ENCODE measurements at regions not wholly inside any gene's neighbourhood (a gene's known extent, or its start where the extent isn't known, plus 50 kb on each side); places are given as distances from the start of the nearest gene placed in this dataset.
"Not testable (repeated sequence)": the region's sequence is repeated elsewhere in the genome, so short reads cannot be mapped to it uniquely, and the experiment has no call there.

DNA sequence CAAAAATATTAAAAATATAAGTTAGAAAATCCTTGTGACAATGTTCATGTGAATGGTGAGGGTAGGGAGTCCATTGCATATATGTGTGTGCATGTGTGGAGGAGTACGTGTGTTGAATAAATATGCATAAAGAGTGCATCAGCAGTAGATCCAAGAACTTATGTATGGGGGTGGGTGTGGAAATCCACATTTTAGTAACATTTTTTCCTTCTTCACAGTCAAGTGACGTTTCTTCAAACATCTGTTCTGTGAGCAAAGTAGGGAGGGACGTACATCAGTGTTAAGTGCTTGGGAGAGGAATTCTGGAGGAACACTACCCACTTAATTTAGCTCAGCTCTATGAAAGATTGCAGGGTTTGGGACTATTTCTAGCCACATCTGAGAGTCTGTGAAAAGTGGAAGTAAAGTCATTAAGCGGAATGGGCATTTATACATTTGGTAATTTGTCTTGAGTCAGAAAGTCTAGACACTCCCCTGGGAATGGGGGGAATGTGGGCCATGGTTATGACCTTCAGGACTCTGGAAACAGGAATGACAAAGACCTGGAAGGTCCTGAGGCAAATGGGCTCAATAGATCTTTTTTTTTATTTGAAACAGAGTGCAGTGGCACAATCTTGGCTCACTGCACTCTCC lies 156.4 kb upstream of the PLXNC1 start:
- no peak overlapping the region for H3K27ac ChIP-seq (ENCODE audit: low read depth, low read length)
- H3K4me1 ChIP-seq (ENCODE audit: control insufficient read depth, insufficient read depth, low read length), result peaks cover 9% of the 10 kb centered on the region
- WGBS (ENCODE audit: insufficient coverage), result 100% methylated on average over 1 of the region's 4 CpGs
- H3K9me3 ChIP-seq (ENCODE audit: control insufficient read depth, insufficient read depth, low read length), result no peaks in the 10 kb centered on the region
- H3K4me3 ChIP-seq (ENCODE audit: low read depth, low read length), result no peak overlapping the region
- H3K36me3 ChIP-seq (ENCODE audit: control insufficient read depth, insufficient read depth, low read length), result no peaks in the 10 kb centered on the region
- no peaks in the 10 kb centered on the region for H3K27me3 ChIP-seq (ENCODE audit: control insufficient read depth, insufficient read depth, low read length)
- no peak for DNase-seq (ENCODE audit: low read depth in 4 of 6, low spot score in 6 of 6)

- Histone ChIP-seq H3K27me3 (ENCODE audit: control insufficient read depth, insufficient read depth, low read length) (no peaks in the 10 kb centered on the region), H3K36me3 (ENCODE audit: control insufficient read depth, insufficient read depth, low read length) (no peaks in the 10 kb centered on the region), H3K4me3 (ENCODE audit: low read depth, low read length) (no peak overlapping the region), H3K9me3 (ENCODE audit: control insufficient read depth, insufficient read depth, low read length) (no peaks in the 10 kb centered on the region), H3K27ac (ENCODE audit: low read depth, low read length) (no peak overlapping the region), H3K4me1 (ENCODE audit: control insufficient read depth, insufficient read depth, low read length) (peaks cover 9% of the 10 kb centered on the region)
- DNase-seq (ENCODE audit: low read depth in 4 of 6, low spot score in 6 of 6), result no peak
- 79% methylated on average over 1 of the region's 2 CpGs for WGBS (ENCODE audit: insufficient coverage)
Observed at GRCh38 chr12:93994721-93995120, 153.7 kb upstream of the PLXNC1 start.

GRCh38 chr12:93996321-93996720 lies 152.1 kb upstream of the PLXNC1 start:
- no peaks in the 10 kb centered on the region for H3K27me3 ChIP-seq (ENCODE audit: control insufficient read depth, insufficient read depth, low read length)
- DNase-seq (ENCODE audit: low read depth in 4 of 6, low spot score in 6 of 6), result no peak
- H3K9me3 ChIP-seq (ENCODE audit: control insufficient read depth, insufficient read depth, low read length), result no peaks in the 10 kb centered on the region
- H3K36me3 ChIP-seq (ENCODE audit: control insufficient read depth, insufficient read depth, low read length), result no peaks in the 10 kb centered on the region
- no peak overlapping the region for H3K27ac ChIP-seq (ENCODE audit: low read depth, low read length)
- no peak overlapping the region for H3K4me3 ChIP-seq (ENCODE audit: low read depth, low read length)
- H3K4me1 ChIP-seq (ENCODE audit: control insufficient read depth, insufficient read depth, low read length), result peaks cover 3% of the 10 kb centered on the region
- no CpG with 5 or more reads among the region's 1 CpG for WGBS (ENCODE audit: insufficient coverage)

DNA sequence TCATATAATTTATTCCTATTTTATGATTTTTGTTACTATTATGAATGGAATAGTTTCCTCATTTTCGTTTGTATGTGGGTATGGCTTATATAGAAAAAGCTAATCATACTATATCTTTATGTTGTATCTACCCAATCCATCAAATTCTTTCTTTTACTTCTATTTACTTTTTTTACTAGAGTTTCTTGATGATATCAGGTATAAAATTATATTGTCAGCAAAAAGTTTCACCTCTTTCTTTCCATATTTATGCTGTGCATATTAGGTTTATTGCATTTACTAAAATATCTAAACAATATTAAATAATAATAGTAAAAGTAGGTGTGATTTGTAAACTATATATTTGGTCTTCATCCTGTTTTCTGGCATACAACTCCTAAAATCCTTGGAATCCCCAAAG lies 146.7 kb upstream of the PLXNC1 start:
- H3K9me3 ChIP-seq (ENCODE audit: control insufficient read depth, insufficient read depth, low read length), result peaks cover 1% of the 10 kb centered on the region
- no CpG with 5 or more reads among the region's 1 CpG for WGBS (ENCODE audit: insufficient coverage)
- no peaks in the 10 kb centered on the region for H3K4me1 ChIP-seq (ENCODE audit: control insufficient read depth, insufficient read depth, low read length)
- no peak for DNase-seq (ENCODE audit: low read depth in 4 of 6, low spot score in 6 of 6)
- H3K27me3 ChIP-seq (ENCODE audit: control insufficient read depth, insufficient read depth, low read length), result no peaks in the 10 kb centered on the region
- H3K4me3 ChIP-seq (ENCODE audit: low read depth, low read length), result no peak overlapping the region
- H3K27ac ChIP-seq (ENCODE audit: low read depth, low read length), result no peak overlapping the region
- no peaks in the 10 kb centered on the region for H3K36me3 ChIP-seq (ENCODE audit: control insufficient read depth, insufficient read depth, low read length)

DNA sequence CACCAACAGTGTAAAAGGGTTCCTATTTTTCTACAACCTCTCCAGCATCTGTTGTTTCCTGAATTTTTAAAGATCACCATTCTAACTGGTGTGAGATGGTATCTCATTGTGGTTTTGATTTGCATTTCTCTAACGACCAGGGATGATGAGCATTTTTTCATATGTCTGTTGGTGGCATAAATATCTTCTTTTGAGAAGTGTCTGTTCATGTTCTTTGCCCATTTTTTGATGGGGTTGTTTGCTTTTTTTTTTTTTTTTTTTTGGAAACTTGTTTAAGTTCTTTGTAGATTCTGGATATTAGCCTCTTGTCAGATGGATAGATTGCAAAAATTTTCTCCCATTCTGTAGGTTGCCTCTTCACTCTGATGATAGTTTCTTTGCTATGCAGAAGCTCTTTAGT lies 145.5 kb upstream of the PLXNC1 start:
- not testable (repeated sequence) for H3K27me3 ChIP-seq (ENCODE audit: control insufficient read depth, insufficient read depth, low read length); H3K4me1 ChIP-seq (ENCODE audit: control insufficient read depth, insufficient read depth, low read length); H3K27ac ChIP-seq (ENCODE audit: low read depth, low read length); H3K4me3 ChIP-seq (ENCODE audit: low read depth, low read length); H3K36me3 ChIP-seq (ENCODE audit: control insufficient read depth, insufficient read depth, low read length); H3K9me3 ChIP-seq (ENCODE audit: control insufficient read depth, insufficient read depth, low read length); DNase-seq (ENCODE audit: low read depth in 4 of 6, low spot score in 6 of 6)
- WGBS (ENCODE audit: insufficient coverage), result 80% methylated on average over 1 of the region's 1 CpG

- DNase-seq (ENCODE audit: low read depth in 4 of 6, low spot score in 6 of 6); H3K4me1 ChIP-seq (ENCODE audit: control insufficient read depth, insufficient read depth, low read length); H3K27me3 ChIP-seq (ENCODE audit: control insufficient read depth, insufficient read depth, low read length); H3K4me3 ChIP-seq (ENCODE audit: low read depth, low read length); H3K9me3 ChIP-seq (ENCODE audit: control insufficient read depth, insufficient read depth, low read length); H3K27ac ChIP-seq (ENCODE audit: low read depth, low read length); H3K36me3 ChIP-seq (ENCODE audit: control insufficient read depth, insufficient read depth, low read length): not testable (repeated sequence)
- WGBS (ENCODE audit: insufficient coverage), result 96% methylated on average over 3 of the region's 6 CpGs
Observed at GRCh38 chr12:94007833-94008232, 140.5 kb upstream of the PLXNC1 start.

- H3K27ac ChIP-seq (ENCODE audit: low read depth, low read length), result no peak overlapping the region
- no peaks in the 10 kb centered on the region for H3K27me3 ChIP-seq (ENCODE audit: control insufficient read depth, insufficient read depth, low read length)
- no peaks in the 10 kb centered on the region for H3K9me3 ChIP-seq (ENCODE audit: control insufficient read depth, insufficient read depth, low read length)
- no peak overlapping the region for H3K4me3 ChIP-seq (ENCODE audit: low read depth, low read length)
- WGBS (ENCODE audit: insufficient coverage), result no CpG with 5 or more reads among the region's 3 CpGs
- no peak for DNase-seq (ENCODE audit: low read depth in 4 of 6, low spot score in 6 of 6)
- H3K36me3 ChIP-seq (ENCODE audit: control insufficient read depth, insufficient read depth, low read length), result no peaks in the 10 kb centered on the region
- no peaks in the 10 kb centered on the region for H3K4me1 ChIP-seq (ENCODE audit: control insufficient read depth, insufficient read depth, low read length)
Observed at GRCh38 chr12:94010307-94010706, 138.1 kb upstream of the PLXNC1 start.

- H3K27ac ChIP-seq (ENCODE audit: low read depth, low read length), result no peak overlapping the region
- no CpG with 5 or more reads among the region's 2 CpGs for WGBS (ENCODE audit: insufficient coverage)
- peak in 1 of 6 donors; percentile 53 for DNase-seq (ENCODE audit: low read depth in 4 of 6, low spot score in 6 of 6)
Observed at GRCh38 chr12:94012071-94012470, 136.3 kb upstream of the PLXNC1 start.

DNA sequence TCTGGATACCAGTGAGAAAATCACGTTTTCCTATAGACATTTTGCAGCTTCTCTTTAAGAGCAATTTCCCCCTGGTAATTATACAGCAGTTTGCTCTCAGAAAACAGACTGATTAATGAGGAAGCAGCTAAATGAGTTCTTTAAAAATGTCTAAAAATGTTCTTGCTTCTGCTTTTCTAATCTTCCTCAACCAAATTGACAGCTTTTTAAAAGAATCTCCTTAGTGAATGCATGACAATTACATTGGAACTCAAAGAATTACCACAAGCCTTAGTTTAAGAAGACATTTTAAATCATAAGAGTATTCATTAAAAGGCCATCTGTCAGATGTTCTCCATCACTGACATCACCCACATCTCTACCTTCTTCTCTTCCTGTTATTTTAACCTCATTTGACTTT lies 135.8 kb upstream of the PLXNC1 start:
- no peak overlapping the region for H3K27ac ChIP-seq (ENCODE audit: low read depth, low read length)
- H3K4me3 ChIP-seq (ENCODE audit: low read depth, low read length), result no peak overlapping the region
- DNase-seq (ENCODE audit: low read depth in 4 of 6, low spot score in 6 of 6), result peak in 1 of 6 donors; percentile 35
- no peaks in the 10 kb centered on the region for H3K27me3 ChIP-seq (ENCODE audit: control insufficient read depth, insufficient read depth, low read length)
- no CpG with 5 or more reads among the region's 1 CpG for WGBS (ENCODE audit: insufficient coverage)
- H3K36me3 ChIP-seq (ENCODE audit: control insufficient read depth, insufficient read depth, low read length), result no peaks in the 10 kb centered on the region
- no peaks in the 10 kb centered on the region for H3K4me1 ChIP-seq (ENCODE audit: control insufficient read depth, insufficient read depth, low read length)
- peaks cover 11% of the 10 kb centered on the region for H3K9me3 ChIP-seq (ENCODE audit: control insufficient read depth, insufficient read depth, low read length)

More at GRCh38 chr12:94012071-94012470, 136.3 kb upstream of the PLXNC1 start:
- H3K4me1 ChIP-seq (ENCODE audit: control insufficient read depth, insufficient read depth, low read length), result no peaks in the 10 kb centered on the region
- H3K36me3 ChIP-seq (ENCODE audit: control insufficient read depth, insufficient read depth, low read length), result no peaks in the 10 kb centered on the region
- H3K27me3 ChIP-seq (ENCODE audit: control insufficient read depth, insufficient read depth, low read length), result no peaks in the 10 kb centered on the region
- peaks cover 7% of the 10 kb centered on the region for H3K9me3 ChIP-seq (ENCODE audit: control insufficient read depth, insufficient read depth, low read length)
- H3K4me3 ChIP-seq (ENCODE audit: low read depth, low read length), result no peak overlapping the region

GRCh38 chr12:94017247-94017646 lies 131.1 kb upstream of the PLXNC1 start:
- H3K27me3 ChIP-seq (ENCODE audit: control insufficient read depth, insufficient read depth, low read length), result not testable (repeated sequence)

More at GRCh38 chr12:94017247-94017646, 131.1 kb upstream of the PLXNC1 start:
- DNase-seq (ENCODE audit: low read depth in 4 of 6, low spot score in 6 of 6); H3K36me3 ChIP-seq (ENCODE audit: control insufficient read depth, insufficient read depth, low read length); H3K4me3 ChIP-seq (ENCODE audit: low read depth, low read length); H3K4me1 ChIP-seq (ENCODE audit: control insufficient read depth, insufficient read depth, low read length); H3K27ac ChIP-seq (ENCODE audit: low read depth, low read length): not testable (repeated sequence)
- WGBS (ENCODE audit: insufficient coverage), result 100% methylated on average over 2 of the region's 2 CpGs
- H3K9me3 ChIP-seq (ENCODE audit: control insufficient read depth, insufficient read depth, low read length), result peaks cover 11% of the 10 kb centered on the region
